Endothelial cell of umbilical vein (primary cell): ENCODE measurements at regions not wholly inside any gene's neighbourhood (a gene's known extent, or its start where the extent isn't known, plus 50 kb on each side); places are given as distances from the start of the nearest gene placed in this dataset.

Experiments used
- BruUV-seq: library from RNA; stranded (reverse); fragments of 400-500 nt; replicated peaks from 2 replicates; lab custom pipeline; 2021; lab: Mats Ljungman, UMichigan
- CTCF ChIA-PET: fragments of 300-600, 350-600 bp; sonication (Branson Sonifier 250); formaldehyde crosslinking; loops from one replicate; lab custom pipeline; 2021; ENCODE audit warnings: antibody characterized with exemption, inconsistent platforms; lab: Charles Lee
- POLR2A ChIA-PET: fragments of 300-600, 350-600 bp; sonication (Branson Sonifier 250); formaldehyde crosslinking; loops from one replicate; lab custom pipeline; 2021; ENCODE audit warnings: antibody characterized with exemption, inconsistent platforms; lab: Charles Lee
- DNase-seq: peaks from one replicate; pipeline ENCODE4 v3.0.0-alpha.2; 2011; ENCODE audit warnings: low read depth, low spot score
- FAIRE-seq: peaks from 2 replicates; lab custom pipeline; 2011; peaks lifted over from hg19 to GRCh38; lab: Jason Lieb, UNC
- H2AFZ ChIP-seq: 2 replicates; pipeline ENCODE4 v1.6.0; 2012; ENCODE audit warnings: low read depth, low read length, control low read depth, inconsistent platforms
- H3K27ac ChIP-seq: 2 replicates; pipeline ENCODE4 v1.5.1; 2011; ENCODE audit warnings: low read depth, mild to moderate bottlenecking, control low read depth, low read length, moderate library complexity; ENCODE audit not compliant: insufficient read depth
- H3K27me3 ChIP-seq, 2 experiments: 2 replicates each; pipeline versions ENCODE4 v1.6.0 to v1.6.1; 2011; ENCODE audit warnings: low read length in 2 of 2, mixed read lengths in 1 of 2; ENCODE audit not compliant: control insufficient read depth in 2 of 2, insufficient read depth in 2 of 2
- H3K36me3 ChIP-seq, 2 experiments: 2 replicates in 1 of 2; 3 replicates in 1 of 2; pipeline ENCODE4 v1.5.1; 2011; ENCODE audit warnings: low read length in 2 of 2, mild to moderate bottlenecking in 1 of 2, moderate library complexity in 1 of 2; ENCODE audit not compliant: control insufficient read depth in 2 of 2, insufficient read depth in 2 of 2; ENCODE audit errors: extremely low read depth in 1 of 2
- H3K4me1 ChIP-seq: 3 replicates; pipeline ENCODE4 v1.5.1; 2011; ENCODE audit warnings: mild to moderate bottlenecking, low read length; ENCODE audit not compliant: control insufficient read depth, insufficient read depth; ENCODE audit errors: extremely low read depth
- H3K4me2 ChIP-seq: 2 replicates; pipeline ENCODE4 v1.6.1; 2011; ENCODE audit warnings: low read length, control low read depth, mixed read lengths; ENCODE audit not compliant: insufficient read depth
- H3K4me3 ChIP-seq, 3 experiments: fragments of 200-600 bp in 1 of 3; sonication (generic), shearing (Covaris generic) in 1 of 3; replicated peaks in 1 of 3; 2 replicates each; pipeline ENCODE4 v1.5.1; 2011 to 2016; ENCODE audit warnings: control low read depth in 3 of 3, low read length in 3 of 3, mild to moderate bottlenecking in 2 of 3, inconsistent platforms in 1 of 3, low read depth in 1 of 3, moderate library complexity in 1 of 3; ENCODE audit not compliant: insufficient read depth in 1 of 3
- H3K79me2 ChIP-seq: 2 replicates; pipeline ENCODE4 v1.6.0; 2012; ENCODE audit warnings: low read length, inconsistent platforms; ENCODE audit not compliant: control insufficient read depth, insufficient read depth
- H3K9ac ChIP-seq: replicated peaks from 2 replicates; pipeline ENCODE3; 2011; ENCODE audit warnings: low read length, control low read depth; ENCODE audit not compliant: insufficient read depth; ENCODE audit errors: extremely low read depth
- H3K9me1 ChIP-seq: replicated peaks from 3 replicates; pipeline ENCODE4 v1.6.0; 2011; ENCODE audit warnings: mild to moderate bottlenecking, low read length; ENCODE audit not compliant: control insufficient read depth, insufficient read depth; ENCODE audit errors: extremely low read depth
- H3K9me3 ChIP-seq: replicated peaks from 2 replicates; pipeline ENCODE4 v1.5.1; 2012; ENCODE audit warnings: low read length, inconsistent platforms; ENCODE audit not compliant: control insufficient read depth, insufficient read depth
- H4K20me1 ChIP-seq: replicated peaks from 2 replicates; pipeline ENCODE3; 2011; ENCODE audit warnings: mild to moderate bottlenecking, low read length; ENCODE audit not compliant: control insufficient read depth, insufficient read depth; ENCODE audit errors: extremely low read depth
- CTCF ChIP-seq, 2 donors: IDR thresholded peaks; 1 replicate in 1 of 2; 2 replicates in 1 of 2; pipeline ENCODE4 v1.5.1; 2011; ENCODE audit warnings: low read length in 2 of 2, mild to moderate bottlenecking in 2 of 2, moderate library complexity in 2 of 2, control low read depth in 1 of 2, inconsistent platforms in 1 of 2, low read depth in 1 of 2; ENCODE audit not compliant: insufficient read depth in 1 of 2; ENCODE audit errors: extremely low read depth in 1 of 2
- GATA2 ChIP-seq: IDR thresholded peaks from 2 replicates; pipeline ENCODE4 v1.7.0; 2011; ENCODE audit warnings: low read depth, mild to moderate bottlenecking, moderate library complexity, mixed read lengths, low read length; ENCODE audit not compliant: insufficient read length, insufficient read depth
- POLR2A ChIP-seq: IDR thresholded peaks from 2 replicates; pipeline ENCODE4 v1.6.1; 2012; ENCODE audit warnings: low read depth, mild to moderate bottlenecking, control low read depth, low read length
- dilution Hi-C: fragments of 300-500 bp; cut with MboI; formaldehyde crosslinking; loops from one replicate; pipeline ENCODE4 v1.15.0; 2019; ENCODE audit warnings: low sequenced_read_pairs; ENCODE audit not compliant: extremely low pct_ligation_motif_present
- intact Hi-C: fragments of 100-400 bp; cut with micrococcal nuclease; formaldehyde crosslinking; loops from one replicate; pipeline ENCODE4 v1.10.0; 2022

GRCh38 chr16:87548046-87548445, 54.3 kb upstream of the JPH3 start:
- Histone ChIP-seq H3K27me3 (peaks cover 0 to 2% of the 10 kb centered on the region in 2 experiments), H3K27ac (no peak overlapping the region), H4K20me1 (no peaks in the 10 kb centered on the region), H3K79me2 (no peaks in the 10 kb centered on the region), H3K4me1 (no peaks in the 10 kb centered on the region), H3K9me1 (no peaks in the 10 kb centered on the region), H3K36me3 (no peaks in the 10 kb centered on the region), H3K9me3 (no peaks in the 10 kb centered on the region), H3K4me3 (no peak overlapping the region), H3K9ac (no peak overlapping the region), H3K4me2 (no peak overlapping the region), H2AFZ (no peak overlapping the region)
- FAIRE-seq = no peak
- peak; percentile 34 for DNase-seq
- intact Hi-C loops (no loop called here), dilution Hi-C loops (no loop called here)
- TF ChIP-seq CTCF (IDR thresholded peaks at IDR 0.05; ENCODE audit: extremely low read depth in 1 of 2, insufficient read depth in 1 of 2, low read depth in 1 of 2, low read length in 2 of 2) = peak in 1 of 2 donors; percentile 5
- no peak for TF ChIP-seq POLR2A
- ChIA-PET POLR2A (no interaction called here), CTCF (interaction anchor here (0.6 to 2.3 kb wide), 11 partner anchors 9 to 222 kb away, joined by 3 to 15 read pairs (median 4); no protein-coding TSS in a partner anchor)
- no TSS peak for BruUV-seq

- H3K36me3 ChIP-seq = no peaks in the 10 kb centered on the region
- no peak overlapping the region for H3K4me2 ChIP-seq
- no TSS peak for BruUV-seq
- H4K20me1 ChIP-seq = no peaks in the 10 kb centered on the region
- H3K79me2 ChIP-seq = no peaks in the 10 kb centered on the region
- peaks cover 3% of the 10 kb centered on the region for H3K4me1 ChIP-seq
- no peak overlapping the region for H3K27ac ChIP-seq
- peaks cover 0 to 2% of the 10 kb centered on the region in 2 experiments for H3K27me3 ChIP-seq
- H3K9ac ChIP-seq = no peak overlapping the region
- POLR2A ChIA-PET = no interaction called here
- intact Hi-C loops = no loop called here
- CTCF ChIA-PET = interaction anchor here (1.4 to 2.0 kb wide), 2 partner anchors 15 to 127 kb away, joined by 5 read pairs; no protein-coding TSS in a partner anchor
- no peaks in the 10 kb centered on the region for H3K9me3 ChIP-seq
- TF ChIP-seq GATA2 (no peak), CTCF (IDR thresholded peaks at IDR 0.05; ENCODE audit: extremely low read depth in 1 of 2, insufficient read depth in 1 of 2, low read depth in 1 of 2, low read length in 2 of 2) (no peak)
- H3K4me3 ChIP-seq = no peak overlapping the region
- no peak overlapping the region for H2AFZ ChIP-seq
- no peaks in the 10 kb centered on the region for H3K9me1 ChIP-seq
- no peak for DNase-seq
- no peak for FAIRE-seq
- dilution Hi-C loops = no loop called here
Observed at GRCh38 chr16:87543436-87544191, 50.8 kb upstream of the ZCCHC14 start.
